Activated naive CD8-positive, alpha-beta T cell treated with anti-CD3 and anti-CD28 coated beads, Interleukin-2, amount 10 ng/mL, durations not matched to agents 7 days and 5 days (primary cell): ENCODE measurements at regions not wholly inside any gene's neighbourhood (a gene's known extent, or its start where the extent isn't known, plus 50 kb on each side); places are given as distances from the start of the nearest gene placed in this dataset.
A peak's percentile ranks its signal among the peaks of the same experiment; 100 is the strongest.
"Not testable (repeated sequence)": the region's sequence is repeated elsewhere in the genome, so short reads cannot be mapped to it uniquely, and the experiment has no call there.

Experiments
- ATAC-seq: fragments of 150-1000 bp; cut with Tn5 transposase; one replicate; pipeline ENCODE4 v1.10.0; 2021; ENCODE audit warnings: low read depth, moderate library complexity
- POLR2A ChIA-PET: fragments of 350-600 bp; sonication (Branson Sonifier 250); formaldehyde crosslinking; loops from one replicate; lab custom pipeline; 2021; ENCODE audit warnings: antibody characterized with exemption; lab: Charles Lee
- DNase-seq: peaks from one replicate; pipeline ENCODE4 v3.0.0; 2021
- H3K27ac Mint-ChIP-seq: one replicate; pipeline ENCODE4 v1.8.0; 2022; ENCODE audit warnings: mild to moderate bottlenecking, mixed read lengths
- H3K27me3 Mint-ChIP-seq: one replicate; pipeline ENCODE4 v1.8.0; 2022; ENCODE audit warnings: mild to moderate bottlenecking, moderate library complexity, mixed read lengths
- H3K36me3 Mint-ChIP-seq: one replicate; pipeline ENCODE4 v1.8.0; 2021; ENCODE audit warnings: mild to moderate bottlenecking, mixed read lengths
- H3K4me1 Mint-ChIP-seq: one replicate; pipeline ENCODE4 v1.8.0; 2021; ENCODE audit warnings: mixed read lengths
- H3K4me3 Mint-ChIP-seq: one replicate; pipeline ENCODE4 v1.8.0; 2022; ENCODE audit warnings: mild to moderate bottlenecking, moderate library complexity, mixed read lengths
- H3K9me3 Mint-ChIP-seq: one replicate; pipeline ENCODE4 v1.8.0; 2021; ENCODE audit warnings: mixed read lengths

DNA sequence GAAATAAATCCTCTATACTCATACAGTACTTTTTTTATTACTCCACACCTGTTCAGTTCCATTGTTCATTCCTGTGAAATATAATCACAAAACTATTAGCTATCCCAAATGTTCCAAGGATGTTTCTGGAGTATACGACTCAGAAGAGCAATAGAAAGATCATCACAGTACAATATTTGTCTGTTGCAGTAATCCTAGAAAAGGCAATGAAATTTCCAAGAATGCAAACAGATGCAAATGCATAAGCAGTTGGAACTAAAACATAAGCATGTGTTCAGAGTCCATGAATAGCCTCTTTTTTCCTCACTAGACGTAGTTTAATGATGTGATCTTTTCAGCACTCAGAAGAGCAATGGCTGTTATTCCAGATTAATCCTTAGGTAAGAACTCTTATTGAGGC is 55.2 kb downstream of the RTL3 start:
- DNase-seq (no peak), ATAC-seq (no peak)
- no peak overlapping the region for H3K27ac Mint-ChIP-seq
- peaks cover 7% of the 10 kb centered on the region for H3K9me3 Mint-ChIP-seq
- POLR2A ChIA-PET: no interaction called here
- H3K36me3 Mint-ChIP-seq: peaks cover 3% of the 10 kb centered on the region
- H3K27me3 Mint-ChIP-seq: no peaks in the 10 kb centered on the region
- no peaks in the 10 kb centered on the region for H3K4me1 Mint-ChIP-seq
- no peak overlapping the region for H3K4me3 Mint-ChIP-seq

DNA sequence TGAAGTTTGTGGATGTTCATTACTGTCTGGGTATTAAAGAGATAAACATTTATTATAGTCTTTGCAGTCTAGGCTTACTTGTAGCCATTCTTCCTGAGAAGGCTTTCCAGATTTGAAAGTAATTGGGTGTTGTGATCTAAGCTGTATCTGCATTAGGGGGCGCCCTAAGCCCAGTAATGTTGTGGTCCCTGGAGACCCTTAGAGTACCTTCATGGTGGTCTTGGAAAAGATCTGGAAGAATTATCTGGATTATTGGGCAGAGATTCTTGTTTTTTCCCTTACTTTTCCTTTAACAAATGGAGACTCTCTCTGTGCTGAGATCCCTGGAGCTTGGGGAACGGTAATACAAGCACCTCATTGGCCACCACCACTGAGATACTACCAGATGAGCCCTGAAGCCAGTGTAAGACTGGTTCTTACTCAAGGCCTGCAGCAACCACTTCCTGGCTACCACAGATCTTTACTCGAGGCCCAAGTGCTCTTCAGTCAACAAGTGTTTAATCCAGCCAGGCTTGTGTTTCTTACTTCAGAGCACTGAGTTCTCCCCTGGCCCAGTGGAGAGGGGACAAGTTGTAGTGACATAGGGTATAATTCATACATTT is 63.1 kb downstream of the RTL3 start:
- peaks cover 7% of the 10 kb centered on the region for H3K4me1 Mint-ChIP-seq
- no peaks in the 10 kb centered on the region for H3K27me3 Mint-ChIP-seq
- H3K27ac Mint-ChIP-seq: no peak overlapping the region

DNA sequence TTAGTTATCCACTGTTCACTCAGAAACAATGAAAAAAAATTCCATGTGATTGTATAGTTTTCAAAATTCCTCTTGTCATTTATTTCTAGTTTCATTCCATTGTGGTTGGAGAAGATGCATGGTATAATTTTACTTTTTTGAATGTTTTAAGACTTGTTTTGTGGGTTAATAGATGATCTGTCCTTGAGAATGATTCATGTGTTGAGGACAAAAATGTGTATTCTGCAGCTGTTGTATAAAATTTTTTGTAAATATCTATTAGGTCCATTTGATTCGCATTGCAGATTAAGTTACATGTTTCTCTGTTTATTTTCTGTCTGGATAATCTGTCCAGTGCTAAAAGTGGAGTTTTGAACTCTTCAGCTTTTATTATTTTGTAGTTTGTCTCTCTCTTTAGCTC is 65.4 kb downstream of the RTL3 start:
- ATAC-seq (no peak), DNase-seq (no peak)
- no peaks in the 10 kb centered on the region for H3K36me3 Mint-ChIP-seq
- peaks cover 7% of the 10 kb centered on the region for H3K4me1 Mint-ChIP-seq
- POLR2A ChIA-PET: no interaction called here
- no peak overlapping the region for H3K27ac Mint-ChIP-seq
- no peak overlapping the region for H3K4me3 Mint-ChIP-seq
- H3K9me3 Mint-ChIP-seq: peaks cover 5% of the 10 kb centered on the region
- H3K27me3 Mint-ChIP-seq: no peaks in the 10 kb centered on the region

More for the DNA sequence above, 63.1 kb downstream of the RTL3 start:
- Mint-ChIP-seq H3K36me3 (peaks cover 3% of the 10 kb centered on the region), H3K9me3 (peaks cover 9% of the 10 kb centered on the region), H3K4me3 (no peak overlapping the region)
- POLR2A ChIA-PET: no interaction called here
- peak; percentile 50 for ATAC-seq
- no peak for DNase-seq

DNA sequence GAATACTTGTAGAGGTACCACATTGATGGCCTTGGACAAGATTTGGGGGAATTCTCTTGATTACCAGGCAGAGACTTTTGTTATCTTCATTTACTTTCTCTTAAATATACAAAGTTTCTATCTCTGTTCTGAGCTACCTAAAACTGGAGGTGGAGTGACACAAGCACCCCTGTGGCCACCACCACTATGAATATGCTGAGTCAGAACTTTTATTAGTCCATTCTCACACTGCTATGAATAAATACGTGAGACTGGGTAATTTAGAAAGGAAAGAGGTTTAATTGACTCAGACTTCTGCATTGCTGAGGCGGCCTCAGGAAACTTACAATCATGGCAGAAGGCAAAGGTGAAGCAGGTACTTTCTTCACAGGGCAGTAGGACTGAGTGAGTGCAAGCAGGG is 67.1 kb downstream of the RTL3 start:
- no peak for ATAC-seq
- Mint-ChIP-seq H3K4me1 (peaks cover 7% of the 10 kb centered on the region), H3K9me3 (peaks cover 5% of the 10 kb centered on the region), H3K4me3 (no peak overlapping the region), H3K36me3 (no peaks in the 10 kb centered on the region), H3K27ac (no peak overlapping the region), H3K27me3 (no peaks in the 10 kb centered on the region)
- POLR2A ChIA-PET: no interaction called here
- DNase-seq: no peak

DNA sequence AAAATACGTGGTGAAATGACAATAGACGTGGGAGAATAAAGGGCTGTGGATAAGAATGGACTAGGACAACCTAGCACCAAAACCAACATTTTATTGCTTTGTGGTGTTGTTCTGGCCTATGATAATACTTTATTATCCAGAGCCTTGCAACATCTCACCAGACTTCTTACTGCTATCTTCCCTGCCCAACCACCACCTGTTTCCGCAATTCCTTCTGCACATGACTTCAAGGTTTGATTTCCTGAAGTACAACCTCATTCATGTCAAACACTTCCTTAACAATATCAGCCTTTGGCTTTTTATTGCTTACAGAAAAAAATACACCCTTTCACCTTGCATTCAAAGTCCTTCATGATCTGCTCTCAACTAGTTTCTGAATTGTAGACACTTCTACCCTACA is 84.8 kb downstream of the RTL3 start:
- Mint-ChIP-seq H3K27ac (no peak overlapping the region), H3K9me3 (no peaks in the 10 kb centered on the region), H3K4me3 (no peak overlapping the region), H3K4me1 (peaks cover 9% of the 10 kb centered on the region), H3K27me3 (no peaks in the 10 kb centered on the region), H3K36me3 (no peaks in the 10 kb centered on the region)
- ATAC-seq (no peak), DNase-seq (no peak)
- POLR2A ChIA-PET: no interaction called here

DNA sequence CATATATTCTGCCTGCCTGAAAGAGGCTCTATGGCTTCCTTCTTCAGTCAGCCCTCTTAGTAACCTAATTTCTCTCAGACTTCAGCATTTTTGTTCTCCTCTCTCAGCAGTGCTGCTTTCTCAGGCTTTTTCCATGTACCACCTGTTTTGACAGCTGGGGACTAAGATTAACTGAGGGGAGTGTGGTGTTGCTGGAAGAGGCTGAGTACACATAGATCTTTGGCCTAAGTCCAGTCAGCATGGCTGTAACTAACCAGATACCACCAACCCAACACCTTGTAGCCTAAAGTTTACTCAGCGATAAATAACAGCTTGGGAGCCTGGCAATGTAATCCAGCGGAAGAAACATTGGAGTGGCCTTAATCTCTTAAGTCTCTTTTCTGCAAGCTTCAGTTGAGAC is 85.5 kb downstream of the RTL3 start:
- POLR2A ChIA-PET: no interaction called here
- Mint-ChIP-seq H3K4me3 (no peak overlapping the region), H3K36me3 (no peaks in the 10 kb centered on the region), H3K9me3 (no peaks in the 10 kb centered on the region), H3K4me1 (peaks cover 9% of the 10 kb centered on the region), H3K27me3 (no peaks in the 10 kb centered on the region), H3K27ac (no peak overlapping the region)
- no peak for ATAC-seq
- DNase-seq: no peak

DNA sequence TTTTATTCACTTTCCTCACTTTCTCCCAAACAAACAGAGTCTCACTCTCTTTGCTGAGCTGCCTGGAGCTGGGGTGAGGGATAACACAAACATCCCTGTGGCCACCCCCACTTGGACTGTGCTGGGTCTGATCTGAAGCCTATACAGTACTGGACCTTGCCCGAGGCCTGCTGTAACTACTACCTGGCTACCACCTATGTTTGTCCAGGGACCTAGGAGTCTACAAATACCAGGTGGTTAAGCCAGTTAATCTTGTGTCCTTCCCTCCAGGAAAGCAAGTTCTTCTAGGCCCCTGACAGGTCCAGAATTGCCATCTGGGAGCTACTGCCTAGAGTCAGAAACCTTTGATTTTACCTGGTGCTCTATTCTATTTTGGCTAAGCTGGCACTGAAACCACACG is 87.3 kb downstream of the RTL3 start:
- no peaks in the 10 kb centered on the region for H3K27me3 Mint-ChIP-seq
- no peaks in the 10 kb centered on the region for H3K36me3 Mint-ChIP-seq
- H3K27ac Mint-ChIP-seq: no peak overlapping the region
- DNase-seq (no peak), ATAC-seq (no peak)
- H3K9me3 Mint-ChIP-seq: no peaks in the 10 kb centered on the region
- POLR2A ChIA-PET: no interaction called here
- H3K4me3 Mint-ChIP-seq: no peak overlapping the region
- peaks cover 9% of the 10 kb centered on the region for H3K4me1 Mint-ChIP-seq

DNA sequence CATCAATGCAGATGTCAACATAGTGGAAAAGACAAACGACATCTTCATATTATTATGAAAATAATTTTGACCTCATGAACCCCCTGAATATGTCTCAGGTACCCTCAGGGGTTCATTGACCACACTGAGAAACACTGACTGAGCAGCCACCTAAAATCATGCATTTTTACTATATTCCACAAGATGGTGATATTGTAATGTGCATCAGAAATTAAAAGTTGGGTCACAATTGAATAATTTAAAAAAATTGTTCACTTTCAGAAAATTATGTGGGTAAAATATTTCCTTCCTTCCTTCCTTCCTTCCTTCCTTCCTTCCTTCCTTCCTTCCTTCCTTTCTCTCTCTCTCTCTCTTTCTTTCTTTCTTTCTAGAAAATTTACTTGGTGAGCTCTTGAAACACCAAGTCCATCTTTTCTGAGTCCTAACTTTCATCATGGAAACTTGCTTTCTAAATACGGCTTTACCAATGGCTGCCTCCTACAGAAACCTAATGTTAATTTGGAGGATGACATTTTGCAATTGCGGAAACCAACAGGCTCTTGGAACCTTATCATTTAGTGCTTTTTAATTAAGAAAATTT is 103.6 kb downstream of the RTL3 start:
- ATAC-seq: no peak
- no peak overlapping the region for H3K27ac Mint-ChIP-seq
- H3K27me3 Mint-ChIP-seq: no peaks in the 10 kb centered on the region
- H3K4me3 Mint-ChIP-seq: no peak overlapping the region
- POLR2A ChIA-PET: no interaction called here
- peaks cover 4% of the 10 kb centered on the region for H3K36me3 Mint-ChIP-seq
- no peak for DNase-seq
- peaks cover 4% of the 10 kb centered on the region for H3K9me3 Mint-ChIP-seq
- peaks cover 5% of the 10 kb centered on the region for H3K4me1 Mint-ChIP-seq

DNA sequence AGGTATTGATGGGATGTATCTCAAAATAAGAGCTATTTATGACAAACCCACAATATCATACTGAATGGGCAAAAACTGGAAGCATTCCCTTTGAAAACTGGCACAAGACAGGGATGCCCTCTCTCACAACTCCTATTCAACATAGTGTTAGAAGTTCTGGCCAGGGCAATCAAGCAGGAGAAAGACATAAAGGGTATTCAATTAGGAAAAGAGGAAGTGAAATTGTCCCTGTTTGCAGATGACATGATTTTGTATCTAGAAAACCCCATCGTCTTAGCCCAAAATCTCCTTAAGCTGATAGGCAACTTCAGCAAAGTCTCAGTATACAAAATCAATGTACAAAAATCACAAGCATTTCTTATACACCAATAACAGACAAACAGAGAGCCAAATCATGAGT is 106.5 kb downstream of the RTL3 start:
- DNase-seq, H3K27me3 Mint-ChIP-seq, H3K9me3 Mint-ChIP-seq, H3K27ac Mint-ChIP-seq, POLR2A ChIA-PET, H3K4me3 Mint-ChIP-seq, ATAC-seq, H3K36me3 Mint-ChIP-seq, H3K4me1 Mint-ChIP-seq: not testable (repeated sequence)

DNA sequence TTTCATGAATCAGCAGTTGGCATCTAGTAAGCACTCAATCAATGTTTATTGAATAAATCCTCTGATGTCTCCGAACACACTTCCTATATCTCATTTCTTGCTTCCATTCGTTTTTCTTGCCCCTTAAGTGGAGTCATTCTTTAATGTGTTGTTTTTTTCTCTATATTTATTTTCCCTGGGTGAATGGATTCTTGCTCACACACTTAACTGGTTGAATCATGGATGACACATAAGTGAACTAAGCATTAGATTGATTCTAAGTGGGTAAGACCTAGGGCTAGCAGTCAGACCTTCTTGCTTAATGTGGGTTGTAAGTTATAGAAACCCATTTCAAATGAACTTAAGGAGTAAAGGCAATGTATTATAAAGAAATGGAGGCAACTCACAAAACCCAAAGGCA is 111.1 kb downstream of the RTL3 start:
- peaks cover 2% of the 10 kb centered on the region for H3K4me1 Mint-ChIP-seq
- no peak overlapping the region for H3K4me3 Mint-ChIP-seq
- no peak overlapping the region for H3K27ac Mint-ChIP-seq
- no peak for ATAC-seq
- H3K27me3 Mint-ChIP-seq: no peaks in the 10 kb centered on the region
- DNase-seq: no peak
- peaks cover 12% of the 10 kb centered on the region for H3K9me3 Mint-ChIP-seq
- peaks cover 15% of the 10 kb centered on the region for H3K36me3 Mint-ChIP-seq
- POLR2A ChIA-PET: no interaction called here

DNA sequence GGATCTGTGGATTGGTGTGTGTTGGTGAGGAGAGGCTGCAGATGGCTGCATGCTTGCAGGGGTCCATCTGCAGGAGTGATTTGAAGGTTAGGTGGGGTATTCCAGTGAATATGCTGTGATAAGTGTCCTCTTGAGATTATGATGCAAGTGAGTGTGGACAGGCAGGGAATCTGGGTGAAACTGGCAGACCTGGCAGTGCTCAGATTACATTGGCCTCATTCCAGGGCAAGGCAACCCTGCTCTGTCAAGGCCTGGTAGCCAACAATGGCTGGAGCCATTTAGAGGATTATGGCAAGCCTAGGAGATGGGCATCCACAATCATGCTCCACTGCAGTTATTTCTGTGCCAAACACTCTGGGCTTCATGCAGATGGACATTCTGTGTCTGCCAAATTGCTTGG is 113.9 kb downstream of the RTL3 start:
- Mint-ChIP-seq H3K27ac (no peak overlapping the region), H3K27me3 (no peaks in the 10 kb centered on the region), H3K9me3 (peaks cover 14% of the 10 kb centered on the region), H3K4me1 (no peaks in the 10 kb centered on the region), H3K36me3 (peaks cover 14% of the 10 kb centered on the region), H3K4me3 (no peak overlapping the region)
- DNase-seq (no peak), ATAC-seq (no peak)
- POLR2A ChIA-PET: no interaction called here

DNA sequence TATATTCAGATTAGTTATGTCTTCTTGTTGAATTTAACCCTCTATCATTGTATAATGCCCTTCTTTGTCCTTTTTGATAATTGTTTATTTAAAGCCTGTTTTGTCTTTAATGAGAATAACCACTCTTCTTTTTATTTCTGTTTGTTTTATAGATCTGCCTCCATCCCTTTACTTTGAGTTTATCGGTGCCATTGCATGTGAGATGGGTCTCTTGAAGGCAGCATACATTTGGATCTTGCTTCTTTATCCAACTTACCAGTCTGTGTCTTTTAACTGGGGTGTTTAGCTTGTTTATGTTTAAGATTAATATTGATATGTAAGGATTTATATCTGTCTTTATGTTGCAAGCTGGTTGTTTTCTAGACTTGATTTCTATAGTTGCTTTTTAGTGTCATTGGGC is 115.8 kb downstream of the RTL3 start:
- H3K27me3 Mint-ChIP-seq: no peaks in the 10 kb centered on the region

DNA sequence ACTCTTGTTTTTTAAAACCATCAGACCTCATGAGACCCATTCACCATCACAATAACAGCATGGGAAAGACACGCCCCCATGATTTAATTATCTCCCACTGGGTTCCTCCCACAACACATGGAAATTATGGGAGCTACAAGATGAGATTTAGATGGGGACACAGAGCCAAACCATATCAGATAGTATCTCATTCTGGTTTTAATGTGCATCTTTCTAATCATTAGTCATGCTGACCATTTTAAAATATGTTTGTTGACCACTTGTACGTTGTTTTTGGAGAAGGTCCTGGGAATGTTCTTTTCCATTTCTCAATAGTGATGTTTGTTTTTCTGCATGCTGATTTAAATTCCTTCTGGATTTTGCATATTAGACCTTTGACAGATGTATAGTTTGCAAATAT is 119.0 kb downstream of the RTL3 start:
- Mint-ChIP-seq H3K27ac (no peak overlapping the region), H3K4me3 (no peak overlapping the region), H3K27me3 (no peaks in the 10 kb centered on the region), H3K4me1 (no peaks in the 10 kb centered on the region), H3K9me3 (peaks cover 19% of the 10 kb centered on the region), H3K36me3 (peaks cover 15% of the 10 kb centered on the region)
- ATAC-seq: no peak
- POLR2A ChIA-PET: no interaction called here
- DNase-seq: no peak

More for the DNA sequence above, 115.8 kb downstream of the RTL3 start:
- no peak for DNase-seq
- no peak for ATAC-seq
- peaks cover 19% of the 10 kb centered on the region for H3K9me3 Mint-ChIP-seq
- H3K27ac Mint-ChIP-seq: no peak overlapping the region
- peaks cover 17% of the 10 kb centered on the region for H3K36me3 Mint-ChIP-seq
- no peaks in the 10 kb centered on the region for H3K4me1 Mint-ChIP-seq
- H3K4me3 Mint-ChIP-seq: no peak overlapping the region
- POLR2A ChIA-PET: no interaction called here

DNA sequence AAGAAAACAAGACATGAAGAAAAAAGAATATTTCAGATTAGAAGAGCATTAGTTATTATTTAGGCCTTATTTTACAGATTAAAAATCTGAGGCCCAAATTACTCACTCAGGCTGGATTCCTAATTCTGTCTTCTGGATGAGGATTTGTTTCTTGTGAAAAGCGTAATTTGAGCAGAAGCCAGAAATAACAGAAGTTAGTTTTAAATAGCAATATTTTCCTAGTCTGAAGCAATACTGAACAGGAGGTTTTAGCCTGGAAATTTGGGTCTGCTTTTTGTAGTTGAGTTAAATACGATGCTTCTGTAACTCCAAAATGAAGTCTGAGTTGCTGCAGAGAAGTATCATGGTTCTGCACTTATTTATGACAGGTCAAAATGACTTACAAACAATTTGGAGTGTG is 124.9 kb downstream of the RTL3 start:
- DNase-seq (no peak), ATAC-seq (no peak)
- H3K36me3 Mint-ChIP-seq: no peaks in the 10 kb centered on the region
- H3K27ac Mint-ChIP-seq: no peak overlapping the region
- POLR2A ChIA-PET: no interaction called here
- H3K27me3 Mint-ChIP-seq: no peaks in the 10 kb centered on the region
- H3K4me3 Mint-ChIP-seq: no peak overlapping the region
- H3K4me1 Mint-ChIP-seq: no peaks in the 10 kb centered on the region
- H3K9me3 Mint-ChIP-seq: peaks cover 2% of the 10 kb centered on the region
